Smooth muscle cell (in vitro differentiated cells): ENCODE measurements at regions not wholly inside any gene's neighbourhood (a gene's known extent, or its start where the extent isn't known, plus 50 kb on each side); places are given as distances from the start of the nearest gene placed in this dataset.

Experiments
- DNase-seq: peaks from one replicate; lab custom pipeline; 2025; ENCODE audit not compliant: unreplicated experiment; lab: John Stamatoyannopoulos, UW
- H2AFZ ChIP-seq: fragments of 200-600 bp; sonication (generic); 2 replicates; pipeline ENCODE4 v1.6.0; 2016; ENCODE audit warnings: antibody characterized with exemption, low read depth, mild to moderate bottlenecking
- H3F3A ChIP-seq: fragments of 200-600 bp; sonication (generic); 2 replicates; pipeline ENCODE4 v1.6.0; 2017; ENCODE audit warnings: antibody characterized with exemption, low read depth
- H3K27ac ChIP-seq: fragments of 200-600 bp; sonication (generic); 2 replicates; pipeline ENCODE4 v1.5.1; 2016; ENCODE audit warnings: low read depth, mild to moderate bottlenecking
- H3K27me3 ChIP-seq: fragments of 200-600 bp; sonication (generic); 2 replicates; pipeline ENCODE4 v1.6.1; 2016; ENCODE audit warnings: low read depth, mild to moderate bottlenecking
- H3K36me3 ChIP-seq: fragments of 200-600 bp; sonication (generic); 2 replicates; pipeline ENCODE4 v1.5.1; 2016; ENCODE audit warnings: low read depth
- H3K4me1 ChIP-seq: fragments of 200-600 bp; sonication (generic); 2 replicates; pipeline ENCODE4 v1.5.1; 2016; ENCODE audit warnings: low read depth
- H3K4me2 ChIP-seq: fragments of 200-600 bp; sonication (generic); 2 replicates; pipeline ENCODE4 v1.6.0; 2016; ENCODE audit warnings: mild to moderate bottlenecking
- H3K4me3 ChIP-seq: fragments of 200-600 bp; sonication (generic); 2 replicates; pipeline ENCODE4 v1.5.1; 2016; ENCODE audit warnings: mild to moderate bottlenecking
- H3K79me2 ChIP-seq: fragments of 200-600 bp; sonication (generic); 2 replicates; pipeline ENCODE4 v1.6.0; 2016; ENCODE audit warnings: low read depth, mild to moderate bottlenecking
- H3K9ac ChIP-seq: fragments of 200-600 bp; sonication (generic); 2 replicates; pipeline ENCODE4 v1.6.0; 2016; ENCODE audit warnings: low read depth
- H3K9me3 ChIP-seq: fragments of 200-600 bp; sonication (generic); replicated peaks from 2 replicates; pipeline ENCODE4 v1.5.1; 2016; ENCODE audit warnings: low read depth
- H4K20me1 ChIP-seq: fragments of 200-600 bp; sonication (generic); 2 replicates; pipeline ENCODE4 v1.6.0; 2016; ENCODE audit warnings: low read depth
- CTCF ChIP-seq: fragments of 200-600 bp; sonication (generic); IDR thresholded peaks from 2 replicates; pipeline ENCODE4 v1.5.1; 2017; ENCODE audit warnings: borderline replicate concordance, mild to moderate bottlenecking, antibody characterized with exemption; ENCODE audit not compliant: insufficient read depth, poor library complexity, severe bottlenecking
- WGBS: methylation state at CpG from one replicate; pipeline ENCODE4 v1.1.7; 2016; ENCODE audit warnings: low lambda C conversion rate; 5-methylcytosine and 5-hydroxymethylcytosine counted together

- no peaks in the 10 kb centered on the region for H3K79me2 ChIP-seq
- H4K20me1 ChIP-seq: no peaks in the 10 kb centered on the region
- no peaks in the 10 kb centered on the region for H3K9me3 ChIP-seq
- H3K4me2 ChIP-seq: no peak overlapping the region
- no peak for TF ChIP-seq CTCF
- no peaks in the 10 kb centered on the region for H3F3A ChIP-seq
- H3K36me3 ChIP-seq: no peaks in the 10 kb centered on the region
- DNase-seq: no peak
- H3K4me3 ChIP-seq: no peak overlapping the region
- no peak overlapping the region for H2AFZ ChIP-seq
- H3K4me1 ChIP-seq: peaks cover 18% of the 10 kb centered on the region
- H3K27me3 ChIP-seq: no peaks in the 10 kb centered on the region
- H3K27ac ChIP-seq: no peak overlapping the region
- no peak overlapping the region for H3K9ac ChIP-seq
Observed at GRCh38 chr9:8235489-8235888, 435.9 kb upstream of the DMAC1 start.

- Histone ChIP-seq H3K9ac (no peak overlapping the region), H3K79me2 (no peaks in the 10 kb centered on the region), H3F3A (no peaks in the 10 kb centered on the region), H3K9me3 (no peaks in the 10 kb centered on the region), H2AFZ (no peak overlapping the region), H3K4me2 (no peak overlapping the region), H3K4me1 (peaks cover 18% of the 10 kb centered on the region), H3K27ac (no peak overlapping the region), H4K20me1 (no peaks in the 10 kb centered on the region), H3K4me3 (no peak overlapping the region), H3K27me3 (no peaks in the 10 kb centered on the region), H3K36me3 (no peaks in the 10 kb centered on the region)
- TF ChIP-seq CTCF: no peak
- DNase-seq: no peak
- 43% methylated on average over 3 of the region's 3 CpGs for WGBS
Observed at GRCh38 chr9:8234316-8234715, 434.7 kb upstream of the DMAC1 start.

- Histone ChIP-seq H3K27me3 (no peaks in the 10 kb centered on the region), H3K4me2 (no peak overlapping the region), H3F3A (no peaks in the 10 kb centered on the region), H3K9ac (no peak overlapping the region), H3K9me3 (no peaks in the 10 kb centered on the region), H3K79me2 (no peaks in the 10 kb centered on the region), H3K4me1 (peaks cover 18% of the 10 kb centered on the region), H3K4me3 (no peak overlapping the region), H3K36me3 (no peaks in the 10 kb centered on the region), H2AFZ (no peak overlapping the region), H3K27ac (no peak overlapping the region), H4K20me1 (no peaks in the 10 kb centered on the region)
- 97% methylated on average over 2 of the region's 2 CpGs for WGBS
- TF ChIP-seq CTCF: no peak
- DNase-seq: no peak
Observed at GRCh38 chr9:8232726-8233125, 433.1 kb upstream of the DMAC1 start.

- Histone ChIP-seq H3K36me3 (no peaks in the 10 kb centered on the region), H3K27me3 (no peaks in the 10 kb centered on the region), H3K4me3 (no peak overlapping the region), H3K27ac (no peak overlapping the region), H2AFZ (no peak overlapping the region), H3K9ac (no peak overlapping the region), H4K20me1 (no peaks in the 10 kb centered on the region), H3K79me2 (no peaks in the 10 kb centered on the region), H3K4me2 (no peak overlapping the region), H3F3A (no peaks in the 10 kb centered on the region), H3K9me3 (no peaks in the 10 kb centered on the region), H3K4me1 (peaks cover 6% of the 10 kb centered on the region)
- no peak for DNase-seq
- 74% methylated on average over 4 of the region's 4 CpGs for WGBS
- no peak for TF ChIP-seq CTCF
Observed at GRCh38 chr9:8229226-8229625, 429.6 kb upstream of the DMAC1 start.
